HG02840 (cell line): ENCODE measurements at regions not wholly inside any gene's neighbourhood (a gene's known extent, or its start where the extent isn't known, plus 50 kb on each side); places are given as distances from the start of the nearest gene placed in this dataset.

Experiments
- ATAC-seq: cut with Tn5 transposase; IDR thresholded peaks from one replicate; pipeline ENCODE4 v1.9.1; 2021; ENCODE audit warnings: mild to moderate bottlenecking, moderate library complexity, moderate number of reproducible peaks; ENCODE audit not compliant: unreplicated experiment, low FRiP score

DNA sequence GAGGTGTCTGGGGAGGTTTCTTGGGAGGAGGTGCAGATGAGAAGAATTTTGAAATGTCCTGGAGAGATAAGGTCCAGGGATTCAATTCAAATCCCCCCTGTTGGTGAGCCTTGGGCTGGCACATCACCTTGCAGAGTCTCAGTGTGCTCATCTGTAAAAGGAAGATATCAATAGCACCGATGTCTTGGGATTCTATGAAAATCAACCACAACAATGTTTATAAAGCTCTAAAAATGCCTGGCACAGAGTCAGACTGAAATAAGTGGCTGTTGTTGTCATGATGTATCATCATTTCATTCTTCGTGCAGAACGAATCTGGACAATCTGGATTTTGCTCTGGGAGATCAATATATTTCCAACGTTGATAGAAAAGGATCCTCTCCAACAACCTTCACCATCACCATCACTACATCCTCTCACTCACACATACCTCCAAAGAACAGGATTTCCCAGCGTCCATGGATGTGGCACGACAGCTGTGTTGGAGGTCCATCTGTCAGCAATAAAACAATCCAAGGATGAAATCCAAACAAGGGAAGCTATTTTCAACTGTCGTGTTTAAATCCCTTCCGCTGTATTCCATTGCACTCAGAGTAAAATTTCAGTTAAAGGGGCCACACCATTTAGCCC, 393.7 kb upstream of the DYNLRB2 start:
- ATAC-seq, result no peak

- ATAC-seq, result peak; percentile 99
Measured at GRCh38 chr16:80144191-80144590, 396.6 kb upstream of the DYNLRB2 start.

GRCh38 chr16:80142940-80143339, 397.9 kb upstream of the DYNLRB2 start:
- no peak for ATAC-seq

- ATAC-seq, result no peak
Measured at GRCh38 chr16:80142281-80142680, 398.5 kb upstream of the DYNLRB2 start.

DNA sequence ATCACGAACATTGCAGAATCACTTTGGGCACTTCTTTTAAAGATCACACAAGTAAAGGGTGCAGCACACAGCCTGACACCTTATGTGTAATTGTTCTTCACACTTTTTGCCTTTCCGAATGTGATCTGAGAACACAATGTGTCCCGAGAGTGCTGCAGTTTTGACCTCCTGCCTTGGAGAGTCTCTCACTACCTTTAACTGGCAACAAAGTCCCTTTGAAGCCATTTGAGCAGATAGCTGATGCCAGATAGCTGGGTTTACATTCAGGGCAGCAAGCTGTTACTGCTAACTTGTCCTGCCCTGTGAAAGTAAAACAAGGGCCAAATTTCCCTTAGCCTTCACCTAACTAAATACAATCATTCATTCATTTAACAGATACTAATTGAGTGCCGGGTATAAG, 411.0 kb upstream of the DYNLRB2 start:
- no peak for ATAC-seq

DNA sequence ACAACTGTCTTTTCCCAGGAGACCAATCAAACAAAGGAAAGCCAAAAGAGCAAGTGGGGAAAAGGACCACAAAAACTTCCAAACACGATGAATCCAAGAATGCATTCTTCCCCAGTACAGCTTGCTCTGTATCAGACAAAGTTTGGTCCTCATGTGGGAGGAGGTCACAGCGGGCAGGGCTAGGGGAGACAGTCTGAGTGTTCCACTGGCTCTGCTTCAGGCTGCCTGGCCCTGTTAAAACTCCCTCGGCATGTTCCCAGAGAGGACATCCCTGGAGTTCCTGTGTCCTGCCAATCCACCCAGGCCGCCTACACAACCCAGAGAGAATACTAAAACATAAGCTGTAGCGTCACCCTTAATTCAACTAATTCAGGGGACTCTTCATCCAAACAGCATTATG, 415.1 kb upstream of the DYNLRB2 start:
- ATAC-seq, result no peak

GRCh38 chr16:80123189-80123588, 417.6 kb upstream of the DYNLRB2 start:
- no peak for ATAC-seq

DNA sequence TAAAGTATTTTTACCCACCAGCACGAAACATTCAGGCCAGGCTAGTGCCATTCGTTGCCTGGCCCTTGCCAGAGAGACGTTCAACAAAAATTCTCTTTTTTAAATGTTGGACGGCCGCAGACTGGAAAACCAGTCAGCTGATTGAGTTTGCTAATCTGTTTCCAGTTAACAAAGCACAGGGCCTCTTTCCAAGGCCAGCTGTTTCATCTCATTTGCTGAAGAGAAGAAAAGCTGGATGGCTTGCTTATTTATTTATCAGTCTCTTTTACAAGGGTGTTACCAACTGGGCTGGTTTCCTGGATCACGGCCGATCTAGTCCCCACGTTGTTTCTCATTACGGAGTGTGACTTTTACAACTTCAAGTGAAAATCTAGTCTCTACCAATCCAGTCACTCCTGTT, 418.7 kb upstream of the DYNLRB2 start:
- ATAC-seq, result no peak

DNA sequence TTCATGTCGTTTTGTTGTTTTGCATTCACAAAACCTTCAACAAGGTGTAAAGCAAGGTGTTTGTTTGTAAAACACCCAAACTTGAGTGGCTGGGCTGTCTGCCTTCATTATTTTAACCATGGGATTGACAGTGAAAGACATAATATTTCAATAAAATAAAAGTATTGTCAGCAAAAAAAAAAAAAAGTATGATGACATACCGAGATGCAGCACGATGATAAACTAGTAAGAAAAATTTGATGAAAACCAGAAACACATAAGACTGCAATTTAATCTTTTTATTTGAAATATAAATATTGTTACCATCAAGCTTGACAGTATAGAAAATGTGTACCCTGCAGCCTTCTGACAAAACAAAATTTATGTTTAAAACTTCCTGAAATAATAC, 419.3 kb upstream of the DYNLRB2 start:
- ATAC-seq, result no peak

- ATAC-seq, result no peak
Measured at GRCh38 chr16:80120899-80121521, 419.8 kb upstream of the DYNLRB2 start.

DNA sequence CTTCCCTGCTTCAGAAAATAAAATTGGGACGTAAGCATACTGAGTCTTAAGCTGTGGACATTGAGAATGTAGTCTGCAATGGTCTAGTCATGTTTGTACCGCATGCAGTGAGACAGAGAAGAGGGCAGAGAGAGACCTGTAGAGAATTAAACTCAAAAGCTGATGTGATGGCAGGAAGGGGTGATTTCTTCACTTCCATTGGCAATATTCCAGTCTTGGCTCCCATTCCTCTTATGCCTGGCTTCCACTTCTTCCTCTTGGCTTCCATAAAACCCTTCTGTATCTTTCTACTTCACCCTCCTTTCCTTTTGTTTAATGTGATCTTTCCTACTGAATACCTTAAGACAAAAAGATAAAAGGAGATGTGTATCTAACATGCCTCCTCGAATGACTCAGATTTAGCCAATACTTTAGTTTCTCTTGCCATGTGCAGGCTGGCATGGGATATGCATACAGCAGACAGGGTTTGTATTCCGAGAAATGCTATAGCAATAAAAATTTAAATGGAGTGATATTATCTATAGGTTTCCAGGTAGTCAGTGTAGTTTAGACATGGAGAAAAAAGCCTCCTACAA, 423.1 kb upstream of the DYNLRB2 start:
- ATAC-seq, result no peak

DNA sequence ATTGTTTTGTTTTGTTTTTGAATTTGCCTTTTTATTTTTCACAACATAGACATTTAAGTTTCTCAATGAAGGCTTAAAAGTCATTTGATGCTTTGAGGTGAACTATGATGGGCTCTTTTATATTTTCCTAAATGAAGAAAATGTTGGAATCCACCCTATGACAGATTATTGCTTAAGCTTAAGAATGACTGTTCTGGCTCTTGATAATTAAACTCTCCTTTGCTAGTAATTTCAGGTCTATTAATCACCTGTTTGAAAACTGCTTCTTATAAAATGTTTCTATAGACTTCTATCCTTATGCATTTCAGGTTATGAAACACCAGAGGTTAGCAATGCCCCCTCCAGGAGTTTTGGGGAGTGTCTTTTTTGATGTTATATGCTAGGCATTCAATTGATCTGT, 424.1 kb upstream of the DYNLRB2 start:
- no peak for ATAC-seq

GRCh38 chr16:80114699-80115098, 426.1 kb upstream of the DYNLRB2 start:
- no peak for ATAC-seq

- ATAC-seq, result no peak
Measured at GRCh38 chr16:80113873-80114574, 426.8 kb upstream of the DYNLRB2 start.

GRCh38 chr16:80109581-80109980, 431.2 kb upstream of the DYNLRB2 start:
- ATAC-seq, result no peak

DNA sequence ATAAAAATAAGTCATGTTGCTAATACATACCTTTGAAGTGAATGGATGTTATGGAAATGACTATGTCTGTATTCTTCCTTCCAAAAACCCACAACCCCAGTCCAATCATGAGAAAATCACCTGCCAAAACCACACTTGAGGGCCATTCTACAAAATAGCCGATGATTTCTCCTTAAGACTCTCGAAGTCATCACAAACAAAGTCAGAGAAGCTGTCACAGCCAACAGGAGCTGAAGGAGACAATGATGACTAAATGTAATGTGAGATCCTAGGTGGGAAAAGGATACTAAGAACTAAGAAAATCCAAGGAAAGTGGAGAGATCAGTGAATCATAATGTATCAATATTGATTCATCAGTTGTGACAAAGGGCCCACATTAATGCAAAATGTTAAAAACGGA, 432.9 kb upstream of the DYNLRB2 start:
- ATAC-seq, result no peak

GRCh38 chr16:80105751-80106150, 435.0 kb upstream of the DYNLRB2 start:
- no peak for ATAC-seq

DNA sequence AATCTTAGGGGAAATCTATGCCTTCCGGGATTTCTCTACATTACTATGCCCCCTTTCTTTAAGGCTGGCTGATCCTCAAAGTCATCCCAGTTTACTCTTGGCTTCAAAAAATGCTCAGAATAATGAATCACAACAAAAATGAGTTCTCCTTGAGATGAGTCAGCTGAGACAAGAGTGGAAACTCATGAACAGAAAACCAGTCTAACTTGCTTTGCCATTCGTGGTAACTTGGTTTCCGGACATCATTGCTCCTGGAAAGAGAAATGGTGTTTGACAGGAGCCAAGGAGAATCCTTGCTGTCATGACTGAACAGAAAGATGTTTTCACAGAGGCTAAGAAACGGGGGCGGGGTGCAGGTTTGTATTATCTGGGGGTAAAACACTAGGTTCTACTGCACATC, 435.6 kb upstream of the DYNLRB2 start:
- ATAC-seq, result no peak

DNA sequence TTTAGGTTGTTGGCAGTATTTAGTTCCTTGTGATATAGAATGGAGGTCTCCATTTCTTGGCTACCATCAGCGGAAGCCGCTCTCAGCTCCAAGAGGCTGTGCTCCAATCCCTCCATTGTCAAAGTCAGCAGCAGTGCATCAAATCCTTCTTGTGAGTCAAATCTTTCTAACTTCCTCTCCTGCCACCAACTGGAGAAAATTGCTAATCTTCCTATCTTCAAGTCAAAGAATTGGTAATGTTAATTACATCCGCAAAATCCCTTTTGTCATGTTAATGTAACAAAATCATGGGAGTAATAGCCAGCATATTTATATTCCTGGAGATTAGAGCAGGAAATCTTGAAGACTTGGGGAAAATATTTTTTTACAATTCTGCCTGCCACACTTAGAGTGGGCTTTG, 436.4 kb upstream of the DYNLRB2 start:
- ATAC-seq, result no peak

- no peak for ATAC-seq
Measured at GRCh38 chr16:80103463-80103862, 437.3 kb upstream of the DYNLRB2 start.

GRCh38 chr16:80100846-80101451, 439.8 kb upstream of the DYNLRB2 start:
- no peak for ATAC-seq
